ENCODE measurements at regions not wholly inside any gene's neighbourhood (a gene's known extent, or its start where the extent isn't known, plus 50 kb on each side); places are given as distances from the start of the nearest gene placed in this dataset.

GRCh38 chr6:40340957-40341356 is 246.2 kb downstream of the LRFN2 start:
- TF ChIP-seq POLR2AphosphoS5 (IDR thresholded peaks at IDR 0.05; ENCODE audit: low read depth), result no peak
- H3K27me3 ChIP-seq (ENCODE audit: insufficient read depth, poor library complexity, severe bottlenecking), result no peaks in the 10 kb centered on the region
- no peak overlapping the region for H3K27ac ChIP-seq (replicated peaks)
- H3K4me3 ChIP-seq (replicated peaks; ENCODE audit: insufficient read depth, low read length), result no peak overlapping the region
- DNase-seq (ENCODE audit: low read depth in 1 of 2, low spot score in 1 of 2), result no peak

- DNase-seq (ENCODE audit: low read depth in 1 of 2, low spot score in 1 of 2), result no peak
- TF ChIP-seq GABPA (IDR thresholded peaks at IDR 0.05; ENCODE audit: low read depth), result no peak
- no peak for TF ChIP-seq SPI1 (IDR thresholded peaks at IDR 0.05; ENCODE audit: borderline replicate concordance, low read depth)
- TF ChIP-seq POLR2AphosphoS5 (IDR thresholded peaks at IDR 0.05; ENCODE audit: low read depth), result no peak
- TF ChIP-seq REST (IDR thresholded peaks at IDR 0.05; ENCODE audit: insufficient replicate concordance, low read depth), result no peak
- no peak for TF ChIP-seq CTCF (IDR thresholded peaks at IDR 0.05; ENCODE audit: insufficient read depth, low read length)
- no peak overlapping the region for H3K27ac ChIP-seq (replicated peaks)
- H3K27me3 ChIP-seq (ENCODE audit: insufficient read depth, poor library complexity, severe bottlenecking), result no peaks in the 10 kb centered on the region
- no peak overlapping the region for H3K4me3 ChIP-seq (replicated peaks; ENCODE audit: insufficient read depth, low read length)
Observed at GRCh38 chr6:40340196-40340595, 247.0 kb downstream of the LRFN2 start.

- no peak for TF ChIP-seq CTCF (IDR thresholded peaks at IDR 0.05; ENCODE audit: insufficient read depth, low read length)
- TF ChIP-seq POLR2AphosphoS5 (IDR thresholded peaks at IDR 0.05; ENCODE audit: low read depth), result no peak
- TF ChIP-seq SPI1 (IDR thresholded peaks at IDR 0.05; ENCODE audit: borderline replicate concordance, low read depth), result no peak
- TF ChIP-seq REST (IDR thresholded peaks at IDR 0.05; ENCODE audit: insufficient replicate concordance, low read depth), result no peak
- TF ChIP-seq GABPA (IDR thresholded peaks at IDR 0.05; ENCODE audit: low read depth), result no peak
- no peak for DNase-seq (ENCODE audit: low read depth in 1 of 2, low spot score in 1 of 2)
- H3K27ac ChIP-seq (replicated peaks), result no peak overlapping the region
- no peak overlapping the region for H3K4me3 ChIP-seq (replicated peaks; ENCODE audit: insufficient read depth, low read length)
- no peaks in the 10 kb centered on the region for H3K27me3 ChIP-seq (ENCODE audit: insufficient read depth, poor library complexity, severe bottlenecking)
Observed at GRCh38 chr6:40338306-40338705, 248.9 kb downstream of the LRFN2 start.

GRCh38 chr6:40336940-40337760 is 250.0 kb downstream of the LRFN2 start:
- Histone ChIP-seq H3K27me3 (ENCODE audit: insufficient read depth, poor library complexity, severe bottlenecking) (no peaks in the 10 kb centered on the region), H3K27ac (replicated peaks) (no peak overlapping the region), H3K4me3 (replicated peaks; ENCODE audit: insufficient read depth, low read length) (no peak overlapping the region)
- no peak for TF ChIP-seq CTCF (IDR thresholded peaks at IDR 0.05; ENCODE audit: insufficient read depth, low read length)
- TF ChIP-seq SPI1 (IDR thresholded peaks at IDR 0.05; ENCODE audit: borderline replicate concordance, low read depth), result no peak
- TF ChIP-seq POLR2AphosphoS5 (IDR thresholded peaks at IDR 0.05; ENCODE audit: low read depth), result no peak
- no peak for TF ChIP-seq REST (IDR thresholded peaks at IDR 0.05; ENCODE audit: insufficient replicate concordance, low read depth)
- TF ChIP-seq GABPA (IDR thresholded peaks at IDR 0.05; ENCODE audit: low read depth), result no peak
- DNase-seq (ENCODE audit: low read depth in 1 of 2, low spot score in 1 of 2), result no peak

All from HL-60 (cell line).